DMS 273 (cell line): ENCODE measurements at regions not wholly inside any gene's neighbourhood (a gene's known extent, or its start where the extent isn't known, plus 50 kb on each side); places are given as distances from the start of the nearest gene placed in this dataset.

Source experiments
- DNase-seq: peaks from one replicate; lab custom pipeline; 2025; ENCODE audit not compliant: unreplicated experiment; lab: John Stamatoyannopoulos, UW

DNA sequence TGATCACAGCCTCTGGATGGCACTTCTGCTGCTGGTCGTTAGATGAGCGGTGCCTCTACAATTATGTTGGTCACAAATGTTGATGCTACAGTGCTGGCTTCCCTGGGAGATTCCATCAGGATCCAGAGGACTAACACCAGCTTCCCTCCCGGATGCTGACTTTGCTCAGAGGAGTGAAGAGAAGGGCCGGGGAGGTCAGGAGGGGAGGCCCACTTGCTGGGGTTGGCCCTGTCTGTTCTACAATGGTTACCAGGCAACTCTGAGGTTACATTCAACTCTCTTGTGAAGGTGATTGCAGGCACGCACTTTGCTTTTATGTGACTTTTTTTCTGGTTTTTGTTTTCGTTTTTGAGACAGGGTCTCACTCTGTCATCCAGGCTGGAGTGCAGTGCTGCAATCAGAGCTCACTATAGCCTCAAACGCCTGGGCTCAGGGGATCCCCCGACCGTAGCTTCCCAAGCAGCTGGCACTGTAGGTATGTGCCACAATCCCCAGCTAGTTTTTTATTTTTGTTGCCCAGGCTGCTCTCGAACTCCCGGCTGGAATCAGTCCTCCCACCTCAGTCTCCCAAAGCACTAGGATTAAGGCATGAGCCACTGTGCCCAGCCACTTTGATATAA lies 112.5 kb downstream of the ADSS2 start:
- DNase-seq, result no peak

DNA sequence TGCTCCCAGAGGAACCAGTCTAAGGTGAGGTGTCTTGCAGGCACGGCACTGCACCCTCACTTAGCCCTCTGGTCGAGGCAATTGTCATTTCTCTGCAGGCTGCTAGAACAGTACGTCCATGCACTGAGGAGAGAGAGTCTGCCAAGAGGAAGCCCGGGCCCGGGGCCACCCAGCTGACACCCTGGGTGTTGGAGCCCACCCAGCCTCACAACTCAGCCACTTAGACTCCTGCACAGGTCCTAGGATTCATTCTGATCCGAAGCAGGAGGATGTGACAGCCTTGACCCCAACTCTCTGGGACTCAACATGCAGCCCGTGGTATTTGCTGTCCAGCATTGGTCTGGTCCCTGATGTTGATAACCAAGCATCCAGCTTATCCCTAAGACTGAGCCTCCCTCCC lies 111.9 kb downstream of the ADSS2 start:
- DNase-seq, result no peak

DNA sequence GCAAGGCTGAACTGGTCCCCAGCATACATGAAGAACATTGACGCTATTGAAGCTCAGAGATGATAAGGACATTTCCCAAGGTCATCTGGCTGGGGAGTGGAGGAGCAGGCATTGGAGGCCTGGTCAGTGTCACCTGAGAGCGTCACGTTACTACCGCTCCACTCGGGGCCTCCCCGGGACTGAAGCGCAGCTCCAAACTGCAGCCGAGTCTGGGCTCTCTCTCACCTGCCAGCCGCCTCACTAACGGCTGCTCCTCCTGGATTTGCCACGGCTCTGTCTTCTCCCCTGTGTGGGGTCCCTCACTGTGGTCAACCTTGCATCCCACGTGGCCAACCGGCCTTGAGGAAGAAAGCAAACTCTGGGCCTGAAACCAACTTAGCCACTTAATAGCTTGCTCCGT lies 111.3 kb downstream of the ADSS2 start:
- DNase-seq, result no peak

DNA sequence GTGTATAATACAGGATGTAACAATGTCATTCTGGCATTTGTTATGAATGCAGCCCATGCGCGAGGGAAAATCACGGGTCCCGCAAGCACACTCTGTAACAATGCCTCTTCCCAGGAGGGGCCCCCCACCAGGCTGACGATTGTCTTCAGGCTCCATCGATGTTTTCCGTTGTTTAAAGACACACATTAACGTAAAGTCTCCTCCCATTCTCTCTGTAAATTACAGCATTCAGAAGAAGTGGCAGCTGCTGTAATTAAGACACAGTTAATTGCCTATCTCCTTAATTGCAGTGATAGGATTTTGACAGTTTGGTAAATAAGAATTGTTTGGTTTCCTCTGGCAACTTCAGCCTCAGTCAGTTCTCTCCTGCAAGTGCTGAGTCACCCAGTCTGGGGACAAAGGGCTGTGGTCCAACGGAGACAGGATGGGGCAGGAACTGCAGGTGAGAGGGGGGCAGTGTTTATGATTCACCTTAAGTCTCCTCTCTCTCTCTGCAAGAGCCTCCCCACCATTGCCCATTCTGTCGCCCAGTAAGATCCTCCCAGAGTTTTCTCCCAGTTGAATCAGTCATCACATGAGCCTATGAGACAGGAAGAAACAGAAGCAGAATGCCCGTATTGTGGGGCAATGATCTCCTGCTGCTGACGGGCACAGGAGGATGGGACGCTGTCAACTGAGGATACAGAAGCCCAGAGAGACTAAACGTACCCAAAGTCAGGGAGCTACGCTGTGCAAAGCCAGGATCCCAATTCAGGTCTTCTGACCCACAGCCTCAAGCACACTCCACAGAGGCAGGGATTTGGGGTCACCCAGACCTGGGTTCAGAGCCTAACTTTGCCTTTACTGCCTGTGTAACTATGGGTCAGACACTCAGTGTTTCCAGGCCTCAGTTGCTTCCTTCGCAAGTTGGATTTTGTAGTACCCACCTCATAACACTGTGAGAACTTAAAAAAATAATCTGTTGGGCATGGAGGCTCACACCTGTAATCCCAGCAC lies 110.0 kb downstream of the ADSS2 start:
- no peak for DNase-seq

DNA sequence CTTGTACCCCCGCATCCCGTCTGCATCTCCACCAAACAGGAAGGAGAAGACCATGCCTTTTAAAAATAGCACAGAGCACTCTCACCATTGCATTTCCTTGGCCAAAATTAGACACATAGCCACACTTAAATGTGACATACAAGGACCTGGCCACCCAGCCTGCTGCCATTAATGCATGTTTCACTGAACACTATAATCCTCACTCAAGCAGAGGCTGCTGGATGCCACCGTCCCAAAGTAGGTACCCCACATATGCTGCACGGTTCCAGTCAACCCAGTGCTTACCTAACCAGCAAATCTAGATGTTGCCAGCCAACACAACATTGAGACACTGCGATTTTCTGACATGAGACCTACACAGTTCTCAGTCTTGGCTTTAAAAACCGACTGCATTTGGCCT lies 107.7 kb downstream of the ADSS2 start:
- DNase-seq, result no peak

DNA sequence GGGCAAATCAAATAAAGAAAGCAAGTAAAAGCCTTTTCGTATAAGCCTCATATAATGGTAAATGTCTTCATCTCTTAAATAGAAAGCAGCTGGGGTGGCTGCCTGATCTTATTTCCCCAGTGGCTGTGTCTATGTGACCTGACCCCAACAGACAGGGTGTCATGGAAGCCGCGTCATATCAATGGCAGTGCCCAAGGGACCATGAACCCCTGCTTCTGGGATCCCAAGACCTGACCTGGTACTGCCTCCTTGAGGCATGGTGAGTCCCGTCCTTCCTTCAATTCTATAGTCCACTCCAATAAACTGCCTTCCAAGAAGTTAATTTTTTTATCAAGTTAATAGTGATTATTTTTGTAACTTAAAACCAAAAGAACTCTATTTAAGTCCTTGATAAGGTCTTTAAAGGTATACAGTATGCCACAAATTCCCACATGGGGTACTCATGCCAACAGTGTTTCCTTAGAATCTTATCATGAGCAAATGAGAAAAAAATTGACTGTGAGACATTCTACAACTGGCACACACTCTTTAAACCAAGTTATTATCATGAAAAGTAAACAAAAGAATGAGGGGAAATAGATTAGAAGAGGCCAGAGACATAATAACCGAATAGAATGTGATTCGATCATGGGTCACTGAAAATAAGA lies 104.6 kb downstream of the ADSS2 start:
- DNase-seq, result no peak

DNA sequence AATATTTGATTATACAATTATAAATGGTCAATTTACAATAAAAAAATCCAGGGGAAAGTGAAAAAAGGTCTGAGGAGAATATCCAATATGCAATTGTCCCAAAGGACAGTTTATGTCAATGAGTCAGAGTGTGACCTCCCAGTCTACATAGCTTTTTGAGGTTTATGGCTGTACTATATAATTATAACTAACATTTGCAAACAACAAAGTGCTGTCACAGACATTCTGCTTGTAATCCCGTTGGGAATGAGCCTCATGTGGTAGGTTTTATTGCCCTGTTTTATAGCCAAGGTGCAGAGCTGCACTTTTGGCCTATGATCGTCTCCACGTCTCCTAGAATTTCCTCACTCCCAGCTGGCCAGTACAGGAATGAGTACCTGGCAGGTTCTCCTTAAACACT lies 103.8 kb downstream of the ADSS2 start:
- no peak for DNase-seq

DNA sequence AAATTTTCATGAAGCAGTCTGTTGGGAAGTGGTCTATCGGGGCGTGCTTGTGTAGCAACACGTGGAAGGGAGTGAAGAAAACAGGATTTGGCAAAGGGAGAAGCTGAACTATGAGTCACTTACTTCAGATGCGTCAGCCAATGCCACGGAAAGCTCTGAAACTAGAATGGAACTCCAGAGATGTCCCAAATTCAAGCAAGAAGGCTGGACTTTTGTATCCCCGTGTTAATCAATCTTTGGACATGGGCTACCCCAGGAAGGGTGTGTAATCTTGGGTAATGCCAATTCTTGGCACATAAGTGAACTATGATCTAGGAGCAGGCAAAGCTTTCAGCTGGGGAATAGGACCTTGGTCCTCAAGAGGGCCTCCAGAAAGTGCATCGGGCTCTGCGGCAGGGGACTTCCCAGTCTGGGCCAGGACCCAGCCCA lies 102.6 kb downstream of the ADSS2 start:
- no peak for DNase-seq

DNA sequence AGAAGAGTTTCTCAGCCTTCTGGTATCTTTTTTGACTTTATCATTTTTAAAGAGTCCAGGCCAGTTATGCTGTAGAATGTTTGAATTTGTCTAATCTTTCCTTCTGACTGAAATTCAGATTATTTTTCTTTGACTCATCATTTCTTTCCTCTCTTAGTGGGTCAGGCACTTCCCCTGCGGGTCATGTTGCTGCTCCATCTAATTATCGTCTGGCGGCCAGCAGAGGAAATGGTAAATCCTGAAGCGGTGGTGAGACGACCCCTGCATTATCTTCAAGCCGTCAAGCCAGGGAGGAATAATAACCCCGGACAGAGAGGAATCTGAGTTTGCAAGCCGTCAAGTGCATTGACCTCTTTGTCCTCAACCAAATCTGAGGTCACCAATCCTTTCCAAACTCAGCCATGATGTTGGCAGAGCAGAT lies 102.1 kb downstream of the ADSS2 start:
- DNase-seq, result no peak

DNA sequence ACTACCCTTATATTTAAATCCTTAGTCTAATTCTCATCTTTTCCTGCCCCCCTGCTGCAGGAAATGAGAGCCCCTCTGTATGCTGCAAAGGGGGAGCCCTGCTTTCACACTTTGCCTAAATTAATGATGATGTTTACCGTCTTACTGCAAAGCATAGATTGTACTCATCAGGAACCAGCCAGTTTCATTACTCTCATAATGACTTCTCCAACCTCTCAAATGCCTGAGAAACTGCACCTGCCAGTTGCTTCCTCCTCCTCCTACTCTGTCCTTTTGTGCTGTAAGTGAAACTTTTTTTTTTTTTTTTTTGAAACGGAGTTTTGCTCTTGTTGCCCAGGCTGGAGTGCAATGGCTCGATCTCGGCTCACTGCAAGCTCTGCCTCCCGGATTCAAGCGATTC lies 101.7 kb downstream of the ADSS2 start:
- DNase-seq, result no peak

DNA sequence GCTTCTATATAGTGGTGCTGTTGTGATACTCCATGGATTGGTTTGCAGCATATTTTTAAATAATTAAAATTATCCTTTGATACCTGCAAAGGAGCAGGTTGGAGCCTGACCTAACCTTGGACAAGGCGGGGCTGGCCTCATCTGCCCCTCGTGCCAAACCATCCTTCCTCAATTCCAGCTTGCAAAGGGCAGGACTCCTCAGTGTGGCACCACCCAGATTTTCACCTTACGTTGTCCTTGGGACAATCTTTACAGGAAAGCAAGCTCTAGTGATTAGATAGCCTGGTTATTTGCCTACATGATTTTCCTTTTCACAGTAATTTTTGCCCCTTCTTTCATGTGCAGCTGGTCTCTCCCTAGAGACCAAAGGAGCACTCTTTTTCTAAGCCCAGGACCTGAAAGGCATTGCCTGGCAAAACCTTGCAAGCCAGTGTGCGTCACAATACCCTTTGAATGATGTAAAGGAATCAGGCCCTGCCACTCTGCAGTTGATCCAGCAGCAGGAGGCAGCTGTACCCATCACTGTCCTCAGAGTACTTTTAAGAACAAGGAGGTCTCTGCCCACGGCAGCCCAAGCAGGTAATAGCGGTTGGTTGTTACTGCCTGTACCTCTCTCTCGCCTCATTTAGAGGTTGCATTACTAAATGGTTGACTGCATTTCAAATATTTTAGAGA lies 99.4 kb downstream of the ADSS2 start:
- no peak for DNase-seq

DNA sequence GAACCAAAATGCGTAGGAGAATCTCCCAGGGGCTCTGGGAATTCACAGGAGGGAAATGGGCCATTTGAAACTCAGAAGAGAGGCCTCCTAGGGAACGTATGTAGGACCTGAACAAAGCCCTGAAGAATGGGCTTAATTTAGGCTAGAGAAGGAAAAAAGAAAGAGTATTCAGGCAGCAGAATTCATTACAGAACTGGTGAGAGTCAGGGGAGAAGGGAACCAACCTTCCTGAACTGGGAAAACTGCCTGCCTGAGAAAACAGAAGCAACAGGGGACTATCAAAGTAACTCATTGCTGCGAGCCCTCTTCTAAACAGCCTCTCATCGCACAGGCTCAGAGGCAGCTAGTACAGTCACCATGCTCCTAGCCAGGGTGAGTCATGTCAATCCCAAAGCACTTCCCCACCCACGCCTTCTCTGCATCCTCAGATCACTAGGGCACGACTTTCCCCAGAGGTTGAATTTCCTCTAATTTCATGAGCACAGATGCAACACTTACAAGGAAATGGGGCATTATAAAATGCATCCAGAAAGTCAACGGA lies 98.1 kb downstream of the ADSS2 start:
- DNase-seq, result peak; percentile 57

DNA sequence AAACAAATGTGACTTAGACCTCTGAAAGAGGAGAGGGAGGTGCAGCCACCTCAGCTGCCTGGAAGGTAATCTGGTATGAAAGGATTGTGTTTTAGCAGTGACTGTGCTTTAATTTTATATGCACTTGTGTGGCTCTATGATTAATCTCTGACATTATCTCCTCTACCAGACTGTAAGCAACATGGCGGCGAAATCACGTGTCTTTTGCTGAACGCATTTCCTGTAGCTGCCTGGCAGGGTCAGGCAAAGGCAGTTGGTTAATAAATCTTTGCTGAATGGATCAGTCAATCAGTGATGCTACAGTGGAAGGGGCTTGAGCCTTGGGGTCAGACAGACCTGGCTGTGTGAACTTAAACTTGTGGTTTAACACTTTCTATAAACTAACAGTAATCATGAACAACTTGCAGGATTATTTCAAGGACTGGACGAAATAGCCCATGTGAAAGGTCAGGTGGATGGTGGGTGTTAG lies 96.9 kb downstream of the ADSS2 start:
- DNase-seq, result no peak

DNA sequence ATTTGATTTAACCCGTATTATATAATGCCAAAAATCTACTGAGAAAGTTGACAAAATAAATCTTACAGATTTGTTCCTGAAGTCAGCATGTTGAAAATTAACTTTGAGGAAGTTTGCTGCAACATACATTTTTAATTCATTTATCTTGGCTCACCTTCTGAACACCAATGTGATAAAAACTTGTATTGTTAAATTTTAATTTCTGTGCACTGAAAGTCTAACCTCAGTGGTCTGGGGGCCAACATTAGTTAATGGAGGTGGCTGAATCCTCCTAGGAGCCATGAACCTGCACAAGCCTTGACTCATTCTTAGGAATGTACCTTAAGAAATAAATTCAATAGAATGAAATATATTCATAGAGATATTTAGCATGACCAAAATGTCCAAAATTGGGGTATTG lies 95.3 kb downstream of the ADSS2 start:
- DNase-seq, result no peak
